ENCODE measurements at regions not wholly inside any gene's neighbourhood (a gene's known extent, or its start where the extent isn't known, plus 50 kb on each side); places are given as distances from the start of the nearest gene placed in this dataset.
A peak's percentile ranks its signal among the peaks of the same experiment; 100 is the strongest.
"Not testable (repeated sequence)": the region's sequence is repeated elsewhere in the genome, so short reads cannot be mapped to it uniquely, and the experiment has no call there.

GRCh38 chr11:96869207-96869606 is 479.4 kb downstream of the JRKL start:
- ATAC-seq, result peak; percentile 54
- Histone ChIP-seq H3K27me3 (no peaks in the 10 kb centered on the region), H3K4me1 (no peaks in the 10 kb centered on the region), H3K27ac (no peak overlapping the region), H3K36me3 (no peaks in the 10 kb centered on the region), H3K9me3 (no peaks in the 10 kb centered on the region), H3K4me3 (no peak overlapping the region)
- intact Hi-C loops (cut with DNase I), result no loop called here
- no peak for TF ChIP-seq CTCF (IDR thresholded peaks at IDR 0.05)
- DNase-seq, result no peak

- no peaks in the 10 kb centered on the region for H3K27me3 ChIP-seq
- no peak for TF ChIP-seq CTCF (IDR thresholded peaks at IDR 0.05)
- H3K9me3 ChIP-seq, result no peaks in the 10 kb centered on the region
- no peak for DNase-seq
- no peak overlapping the region for H3K27ac ChIP-seq
- ATAC-seq, result no peak
- no peaks in the 10 kb centered on the region for H3K36me3 ChIP-seq
- no peaks in the 10 kb centered on the region for H3K4me1 ChIP-seq
- no peak overlapping the region for H3K4me3 ChIP-seq
- intact Hi-C loops (cut with DNase I), result no loop called here
These were observed 485.9 kb downstream of the JRKL start for GRCh38 chr11:96875712-96876111.

- DNase-seq, result no peak
These were observed 488.7 kb downstream of the JRKL start for GRCh38 chr11:96878299-96879051.

GRCh38 chr11:96882622-96883021 is 492.8 kb downstream of the JRKL start:
- H3K27ac ChIP-seq; H3K36me3 ChIP-seq; DNase-seq; H3K27me3 ChIP-seq; H3K9me3 ChIP-seq; H3K4me1 ChIP-seq; intact Hi-C loops (cut with DNase I); ATAC-seq; H3K4me3 ChIP-seq: not testable (repeated sequence)

More at GRCh38 chr11:96878299-96879051, 488.7 kb downstream of the JRKL start:
- Histone ChIP-seq H3K27ac (no peak overlapping the region), H3K27me3 (no peaks in the 10 kb centered on the region), H3K9me3 (no peaks in the 10 kb centered on the region), H3K36me3 (no peaks in the 10 kb centered on the region), H3K4me3 (no peak overlapping the region), H3K4me1 (no peaks in the 10 kb centered on the region)
- ATAC-seq, result no peak
- no peak for TF ChIP-seq CTCF (IDR thresholded peaks at IDR 0.05)
- intact Hi-C loops (cut with DNase I), result no loop called here

GRCh38 chr11:96885405-96885804 is 495.6 kb downstream of the JRKL start:
- Histone ChIP-seq H3K36me3 (no peaks in the 10 kb centered on the region), H3K27ac (no peak overlapping the region), H3K9me3 (no peaks in the 10 kb centered on the region), H3K4me3 (no peak overlapping the region), H3K27me3 (no peaks in the 10 kb centered on the region), H3K4me1 (no peaks in the 10 kb centered on the region)
- intact Hi-C loops (cut with DNase I), result no loop called here
- no peak for TF ChIP-seq CTCF (IDR thresholded peaks at IDR 0.05)
- ATAC-seq (no peak), DNase-seq (no peak)

- H3K36me3 ChIP-seq, result no peaks in the 10 kb centered on the region
- no peak overlapping the region for H3K27ac ChIP-seq
- ATAC-seq (no peak), DNase-seq (no peak)
- no peaks in the 10 kb centered on the region for H3K9me3 ChIP-seq
- no peak for TF ChIP-seq CTCF (IDR thresholded peaks at IDR 0.05)
- no peak overlapping the region for H3K4me3 ChIP-seq
- no peaks in the 10 kb centered on the region for H3K27me3 ChIP-seq
- no peaks in the 10 kb centered on the region for H3K4me1 ChIP-seq
- intact Hi-C loops (cut with DNase I), result no loop called here
These were observed 496.1 kb downstream of the JRKL start for GRCh38 chr11:96885912-96886311.

All from upper lobe of right lung (tissue), 1 donor.